GM23338 (cell line): ENCODE measurements at regions not wholly inside any gene's neighbourhood (a gene's known extent, or its start where the extent isn't known, plus 50 kb on each side); places are given as distances from the start of the nearest gene placed in this dataset.

Experiments
- ATAC-seq: fragments of 200-7000 bp; cut with Tn5 transposase; 3 replicates; pipeline ENCODE4 v1.9.1; 2020
- DNase-seq: peaks from one replicate; pipeline ENCODE4 v3.0.0-alpha.2; 2015; ENCODE audit warnings: low spot score
- H2AFZ ChIP-seq: fragments of 200-600 bp; sonication (generic); 2 replicates; pipeline ENCODE4 v1.8.0; 2016; ENCODE audit warnings: antibody characterized with exemption, mild to moderate bottlenecking, moderate library complexity
- H3F3A ChIP-seq: fragments of 200-600 bp; sonication (generic); replicated peaks from 2 replicates; pipeline ENCODE4 v1.8.0; 2017; ENCODE audit warnings: antibody characterized with exemption, mixed run types, low read depth
- H3K27ac ChIP-seq: fragments of 200-600 bp; sonication (generic); 2 replicates; pipeline ENCODE4 v1.6.1; 2016; ENCODE audit warnings: low read depth
- H3K27me3 ChIP-seq: fragments of 200-600 bp; sonication (generic); 2 replicates; pipeline ENCODE4 v1.8.0; 2016; ENCODE audit warnings: mild to moderate bottlenecking, mixed run types, moderate library complexity; ENCODE audit not compliant: insufficient read depth
- H3K36me3 ChIP-seq: fragments of 200-600 bp; sonication (generic); 2 replicates; pipeline ENCODE4 v1.8.0; 2016; ENCODE audit warnings: mild to moderate bottlenecking; ENCODE audit not compliant: insufficient read depth
- H3K4me1 ChIP-seq: fragments of 200-600 bp; sonication (generic); 2 replicates; pipeline ENCODE4 v1.8.0; 2016; ENCODE audit warnings: mild to moderate bottlenecking, moderate library complexity; ENCODE audit not compliant: insufficient read depth
- H3K4me2 ChIP-seq: fragments of 200-600 bp; sonication (generic); 2 replicates; pipeline ENCODE4 v1.7.1; 2017; ENCODE audit warnings: mixed run types
- H3K4me3 ChIP-seq: fragments of 200-600 bp; sonication (generic); 2 replicates; pipeline ENCODE4 v1.6.1; 2016; ENCODE audit warnings: mixed run types
- H3K79me2 ChIP-seq: fragments of 200-600 bp; sonication (generic); replicated peaks from 2 replicates; pipeline ENCODE4 v1.8.0; 2017; ENCODE audit warnings: mild to moderate bottlenecking; ENCODE audit not compliant: insufficient read depth
- H3K9me2 ChIP-seq: fragments of 200-600 bp; sonication (generic); 2 replicates; pipeline ENCODE4 v1.8.0; 2017; ENCODE audit not compliant: insufficient read depth
- H4K20me1 ChIP-seq: fragments of 200-600 bp; sonication (generic); replicated peaks from 2 replicates; pipeline ENCODE4 v1.8.0; 2017; ENCODE audit warnings: mild to moderate bottlenecking; ENCODE audit not compliant: insufficient read depth
- H3K27ac Mint-ChIP-seq: 2 replicates; pipeline ENCODE4 v1.8.0; 2020; ENCODE audit warnings: inconsistent platforms, mild to moderate bottlenecking, moderate library complexity, mixed read lengths
- H3K27me3 Mint-ChIP-seq: 3 replicates; pipeline ENCODE4 v1.8.0; 2022; ENCODE audit warnings: low read depth, mild to moderate bottlenecking, moderate library complexity, mixed read lengths, inconsistent platforms; ENCODE audit not compliant: insufficient read depth, poor library complexity
- H3K36me3 Mint-ChIP-seq: 3 replicates; pipeline ENCODE4 v1.8.0; 2021; ENCODE audit warnings: low read depth, mild to moderate bottlenecking, inconsistent platforms, moderate library complexity, mixed read lengths
- H3K4me1 Mint-ChIP-seq: 3 replicates; pipeline ENCODE4 v1.8.0; 2020; ENCODE audit warnings: mild to moderate bottlenecking, inconsistent platforms, mixed read lengths
- H3K4me3 Mint-ChIP-seq: 3 replicates; pipeline ENCODE4 v1.8.0; 2021; ENCODE audit warnings: moderate library complexity, mild to moderate bottlenecking, inconsistent platforms, mixed read lengths
- H3K9me3 Mint-ChIP-seq: 3 replicates; pipeline ENCODE4 v1.8.0; 2020; ENCODE audit warnings: moderate library complexity, mild to moderate bottlenecking, inconsistent platforms, mixed read lengths
- CREB1 ChIP-seq: fragments of 250-450 bp; sonication (Bioruptor Pico); IDR thresholded peaks from 2 replicates; pipeline ENCODE4 v1.5.0; 2020; ENCODE audit warnings: low read depth, mild to moderate bottlenecking, moderate library complexity
- EZH2 ChIP-seq: fragments of 200-600 bp; sonication (generic); IDR thresholded peaks from one replicate; pipeline ENCODE4 v1.8.0; 2017; ENCODE audit warnings: antibody characterized with exemption, mild to moderate bottlenecking, low read depth; ENCODE audit not compliant: unreplicated experiment
- EZH2phosphoT487 ChIP-seq: fragments of 200-600 bp; sonication (generic); IDR thresholded peaks from one replicate; pipeline ENCODE4 v1.8.1; 2018; ENCODE audit warnings: antibody characterized with exemption; ENCODE audit not compliant: unreplicated experiment
- NANOG ChIP-seq: IDR thresholded peaks from 2 replicates; pipeline ENCODE4 v1.6.1; 2016; ENCODE audit warnings: antibody characterized with exemption, borderline replicate concordance
- POLR2AphosphoS5 ChIP-seq: IDR thresholded peaks from 2 replicates; pipeline ENCODE4 v1.6.1; 2016; ENCODE audit warnings: antibody characterized with exemption, low read depth
- TF ChIP-seq, protein P1 (sequence below), 2 experiments: fragments of 200-600 bp in 1 of 2; sonication (generic) in 1 of 2; conservative IDR thresholded peaks; 2 replicates each; pipeline versions ENCODE4 v1.5.1 to v1.6.1; 2016 to 2017; ENCODE audit warnings: antibody characterized with exemption in 2 of 2, low read depth in 2 of 2, mild to moderate bottlenecking in 2 of 2, moderate library complexity in 1 of 2
- TF ChIP-seq, protein P2 (sequence below): fragments of 250-450 bp; sonication (Bioruptor Pico); IDR thresholded peaks from 2 replicates; pipeline ENCODE4 v1.5.0; 2020; ENCODE audit warnings: mild to moderate bottlenecking, moderate library complexity

DNA sequence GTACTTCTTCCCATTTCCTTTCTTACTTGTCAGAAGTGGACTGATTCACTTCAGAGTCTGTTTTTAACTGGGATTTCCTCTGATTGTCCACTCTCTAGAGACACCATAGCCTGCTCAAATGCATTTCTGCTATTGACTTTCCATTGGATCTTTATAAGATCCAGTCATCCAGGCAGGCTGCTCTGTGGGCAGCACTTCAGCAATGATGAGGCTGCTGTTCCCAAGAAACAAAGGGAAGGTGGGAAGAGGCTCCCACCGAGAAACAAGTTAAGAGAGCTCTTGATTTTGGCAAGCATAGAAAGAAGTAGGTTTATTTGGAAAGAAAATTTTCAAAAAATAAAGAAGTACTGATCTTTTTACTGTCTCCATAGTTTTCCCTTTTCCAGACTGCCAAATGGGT, 125.8 kb upstream of the STARD13 start:
- H3K27me3 Mint-ChIP-seq = no peaks in the 10 kb centered on the region
- H3K4me1 Mint-ChIP-seq = peaks cover 12% of the 10 kb centered on the region
- H3K4me1 ChIP-seq = 0 out of 2 replicates have a peak, but pooled peaks cover 11% of the 10 kb centered on the region
- no peaks in the 10 kb centered on the region for H4K20me1 ChIP-seq
- H3K4me2 ChIP-seq = 0 out of 2 replicates have a peak overlapping the region, but pooled peaks have one; percentile 7
- no peak for TF ChIP-seq EZH2
- TF ChIP-seq, protein P1, sequence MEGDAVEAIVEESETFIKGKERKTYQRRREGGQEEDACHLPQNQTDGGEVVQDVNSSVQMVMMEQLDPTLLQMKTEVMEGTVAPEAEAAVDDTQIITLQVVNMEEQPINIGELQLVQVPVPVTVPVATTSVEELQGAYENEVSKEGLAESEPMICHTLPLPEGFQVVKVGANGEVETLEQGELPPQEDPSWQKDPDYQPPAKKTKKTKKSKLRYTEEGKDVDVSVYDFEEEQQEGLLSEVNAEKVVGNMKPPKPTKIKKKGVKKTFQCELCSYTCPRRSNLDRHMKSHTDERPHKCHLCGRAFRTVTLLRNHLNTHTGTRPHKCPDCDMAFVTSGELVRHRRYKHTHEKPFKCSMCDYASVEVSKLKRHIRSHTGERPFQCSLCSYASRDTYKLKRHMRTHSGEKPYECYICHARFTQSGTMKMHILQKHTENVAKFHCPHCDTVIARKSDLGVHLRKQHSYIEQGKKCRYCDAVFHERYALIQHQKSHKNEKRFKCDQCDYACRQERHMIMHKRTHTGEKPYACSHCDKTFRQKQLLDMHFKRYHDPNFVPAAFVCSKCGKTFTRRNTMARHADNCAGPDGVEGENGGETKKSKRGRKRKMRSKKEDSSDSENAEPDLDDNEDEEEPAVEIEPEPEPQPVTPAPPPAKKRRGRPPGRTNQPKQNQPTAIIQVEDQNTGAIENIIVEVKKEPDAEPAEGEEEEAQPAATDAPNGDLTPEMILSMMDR (conservative IDR thresholded peaks at IDR 0.05; ENCODE audit: low read depth in 2 of 2) = no peak
- no peak for TF ChIP-seq NANOG
- no peak for TF ChIP-seq CREB1
- TF ChIP-seq POLR2AphosphoS5 = no peak
- TF ChIP-seq, protein P2, sequence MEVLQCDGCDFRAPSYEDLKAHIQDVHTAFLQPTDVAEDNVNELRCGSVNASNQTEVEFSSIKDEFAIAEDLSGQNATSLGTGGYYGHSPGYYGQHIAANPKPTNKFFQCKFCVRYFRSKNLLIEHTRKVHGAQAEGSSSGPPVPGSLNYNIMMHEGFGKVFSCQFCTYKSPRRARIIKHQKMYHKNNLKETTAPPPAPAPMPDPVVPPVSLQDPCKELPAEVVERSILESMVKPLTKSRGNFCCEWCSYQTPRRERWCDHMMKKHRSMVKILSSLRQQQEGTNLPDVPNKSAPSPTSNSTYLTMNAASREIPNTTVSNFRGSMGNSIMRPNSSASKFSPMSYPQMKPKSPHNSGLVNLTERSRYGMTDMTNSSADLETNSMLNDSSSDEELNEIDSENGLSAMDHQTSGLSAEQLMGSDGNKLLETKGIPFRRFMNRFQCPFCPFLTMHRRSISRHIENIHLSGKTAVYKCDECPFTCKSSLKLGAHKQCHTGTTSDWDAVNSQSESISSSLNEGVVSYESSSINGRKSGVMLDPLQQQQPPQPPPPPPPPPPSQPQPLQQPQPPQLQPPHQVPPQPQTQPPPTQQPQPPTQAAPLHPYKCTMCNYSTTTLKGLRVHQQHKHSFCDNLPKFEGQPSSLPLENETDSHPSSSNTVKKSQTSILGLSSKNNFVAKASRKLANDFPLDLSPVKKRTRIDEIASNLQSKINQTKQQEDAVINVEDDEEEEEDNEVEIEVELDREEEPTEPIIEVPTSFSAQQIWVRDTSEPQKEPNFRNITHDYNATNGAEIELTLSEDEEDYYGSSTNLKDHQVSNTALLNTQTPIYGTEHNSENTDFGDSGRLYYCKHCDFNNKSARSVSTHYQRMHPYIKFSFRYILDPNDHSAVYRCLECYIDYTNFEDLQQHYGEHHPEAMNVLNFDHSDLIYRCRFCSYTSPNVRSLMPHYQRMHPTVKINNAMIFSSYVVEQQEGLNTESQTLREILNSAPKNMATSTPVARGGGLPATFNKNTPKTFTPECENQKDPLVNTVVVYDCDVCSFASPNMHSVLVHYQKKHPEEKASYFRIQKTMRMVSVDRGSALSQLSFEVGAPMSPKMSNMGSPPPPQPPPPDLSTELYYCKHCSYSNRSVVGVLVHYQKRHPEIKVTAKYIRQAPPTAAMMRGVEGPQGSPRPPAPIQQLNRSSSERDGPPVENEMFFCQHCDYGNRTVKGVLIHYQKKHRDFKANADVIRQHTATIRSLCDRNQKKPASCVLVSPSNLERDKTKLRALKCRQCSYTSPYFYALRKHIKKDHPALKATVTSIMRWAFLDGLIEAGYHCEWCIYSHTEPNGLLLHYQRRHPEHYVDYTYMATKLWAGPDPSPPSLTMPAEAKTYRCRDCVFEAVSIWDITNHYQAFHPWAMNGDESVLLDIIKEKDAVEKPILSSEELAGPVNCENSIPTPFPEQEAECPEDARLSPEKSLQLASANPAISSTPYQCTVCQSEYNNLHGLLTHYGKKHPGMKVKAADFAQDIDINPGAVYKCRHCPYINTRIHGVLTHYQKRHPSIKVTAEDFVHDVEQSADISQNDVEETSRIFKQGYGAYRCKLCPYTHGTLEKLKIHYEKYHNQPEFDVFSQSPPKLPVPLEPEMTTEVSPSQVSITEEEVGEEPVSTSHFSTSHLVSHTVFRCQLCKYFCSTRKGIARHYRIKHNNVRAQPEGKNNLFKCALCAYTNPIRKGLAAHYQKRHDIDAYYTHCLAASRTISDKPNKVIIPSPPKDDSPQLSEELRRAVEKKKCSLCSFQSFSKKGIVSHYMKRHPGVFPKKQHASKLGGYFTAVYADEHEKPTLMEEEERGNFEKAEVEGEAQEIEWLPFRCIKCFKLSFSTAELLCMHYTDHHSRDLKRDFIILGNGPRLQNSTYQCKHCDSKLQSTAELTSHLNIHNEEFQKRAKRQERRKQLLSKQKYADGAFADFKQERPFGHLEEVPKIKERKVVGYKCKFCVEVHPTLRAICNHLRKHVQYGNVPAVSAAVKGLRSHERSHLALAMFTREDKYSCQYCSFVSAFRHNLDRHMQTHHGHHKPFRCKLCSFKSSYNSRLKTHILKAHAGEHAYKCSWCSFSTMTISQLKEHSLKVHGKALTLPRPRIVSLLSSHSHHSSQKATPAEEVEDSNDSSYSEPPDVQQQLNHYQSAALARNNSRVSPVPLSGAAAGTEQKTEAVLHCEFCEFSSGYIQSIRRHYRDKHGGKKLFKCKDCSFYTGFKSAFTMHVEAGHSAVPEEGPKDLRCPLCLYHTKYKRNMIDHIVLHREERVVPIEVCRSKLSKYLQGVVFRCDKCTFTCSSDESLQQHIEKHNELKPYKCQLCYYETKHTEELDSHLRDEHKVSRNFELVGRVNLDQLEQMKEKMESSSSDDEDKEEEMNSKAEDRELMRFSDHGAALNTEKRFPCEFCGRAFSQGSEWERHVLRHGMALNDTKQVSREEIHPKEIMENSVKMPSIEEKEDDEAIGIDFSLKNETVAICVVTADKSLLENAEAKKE (CRISPR knock-in tag) = no peak
- no peak for TF ChIP-seq EZH2phosphoT487
- H3K36me3 ChIP-seq = no peaks in the 10 kb centered on the region
- H3K4me3 Mint-ChIP-seq = no peak overlapping the region
- H3K9me3 Mint-ChIP-seq = no peaks in the 10 kb centered on the region
- H3K36me3 Mint-ChIP-seq = no peaks in the 10 kb centered on the region
- peak; percentile 59 for ATAC-seq
- H3K9me2 ChIP-seq = no peaks in the 10 kb centered on the region
- no peak overlapping the region; the same call in 1 of the 2 replicates for H2AFZ ChIP-seq
- no peak overlapping the region for H3K4me3 ChIP-seq
- no peaks in the 10 kb centered on the region for H3K79me2 ChIP-seq
- H3K27ac ChIP-seq = no peak overlapping the region
- no peaks in the 10 kb centered on the region for H3K27me3 ChIP-seq
- no peak for DNase-seq
- no peak overlapping the region for H3K27ac Mint-ChIP-seq
- H3F3A ChIP-seq = no peaks in the 10 kb centered on the region
